Neural cell (in vitro differentiated cells): ENCODE measurements at regions not wholly inside any gene's neighbourhood (a gene's known extent, or its start where the extent isn't known, plus 50 kb on each side); places are given as distances from the start of the nearest gene placed in this dataset.

Experiments used
- CTCF ChIP-seq: fragments of 450-650 bp; IDR thresholded peaks from 2 replicates; pipeline ENCODE4 v1.5.1; 2014; ENCODE audit warnings: antibody characterized with exemption, mild to moderate bottlenecking, moderate library complexity; ENCODE audit not compliant: poor library complexity, severe bottlenecking
- TAF1 ChIP-seq: IDR thresholded peaks from 2 replicates; pipeline ENCODE4 v1.6.1; 2012; ENCODE audit warnings: low read depth

GRCh38 chr2:116317111-116317510 is 1497.4 kb upstream of the DDX18 start:
- TF ChIP-seq CTCF (no peak), TAF1 (no peak)
